RWPE1 (cell line): ENCODE measurements at regions not wholly inside any gene's neighbourhood (a gene's known extent, or its start where the extent isn't known, plus 50 kb on each side); places are given as distances from the start of the nearest gene placed in this dataset.

ENCODE experiments used
- CTCF ChIA-PET: fragments of 350-600 bp; sonication (Branson Sonifier 250); formaldehyde crosslinking; extraction: SDS; loops from one replicate; lab custom pipeline; 2021; lab: Yijun Ruan, JAX
- POLR2A ChIA-PET: fragments of 400-600 bp; formaldehyde crosslinking; extraction: SDS; loops from one replicate; lab custom pipeline; 2020; ENCODE audit warnings: antibody characterized with exemption; ENCODE audit not compliant: low non-redundant PET; lab: Yijun Ruan, JAX
- DNase-seq: peaks from one replicate; pipeline ENCODE4 v3.0.0; 2012; ENCODE audit warnings: low spot score
- H3K27ac ChIP-seq: fragments of 450-650 bp; 2 replicates; pipeline ENCODE4 v1.5.1; 2017
- TF ChIP-seq, protein P1 (sequence below): fragments of 450-650 bp; conservative IDR thresholded peaks from 2 replicates; pipeline ENCODE4 v1.5.1; 2017; ENCODE audit warnings: low read depth, mild to moderate bottlenecking

DNA sequence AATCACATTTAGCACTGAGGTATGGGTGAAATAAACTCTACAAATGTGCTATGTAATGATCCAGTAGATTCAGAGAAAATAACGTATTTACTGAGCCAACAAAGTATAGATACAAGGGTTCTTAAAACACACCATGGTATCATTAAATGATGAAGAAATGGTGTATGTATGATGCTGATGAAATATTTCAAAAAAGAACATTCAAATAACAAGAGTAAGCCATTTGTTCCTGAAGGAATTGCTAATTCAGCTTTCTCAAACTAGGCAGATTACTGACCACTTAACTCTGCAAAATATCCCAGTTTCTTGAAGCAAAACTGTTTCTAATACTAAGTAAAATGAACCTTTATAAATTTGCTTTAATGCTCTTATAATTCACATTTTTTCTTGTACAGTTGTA is 97.6 kb upstream of the IFNE start:
- ChIA-PET POLR2A (no interaction called here), CTCF (no interaction called here)
- DNase-seq, result no peak
- H3K27ac ChIP-seq, result no peak overlapping the region
- TF ChIP-seq, protein P1, sequence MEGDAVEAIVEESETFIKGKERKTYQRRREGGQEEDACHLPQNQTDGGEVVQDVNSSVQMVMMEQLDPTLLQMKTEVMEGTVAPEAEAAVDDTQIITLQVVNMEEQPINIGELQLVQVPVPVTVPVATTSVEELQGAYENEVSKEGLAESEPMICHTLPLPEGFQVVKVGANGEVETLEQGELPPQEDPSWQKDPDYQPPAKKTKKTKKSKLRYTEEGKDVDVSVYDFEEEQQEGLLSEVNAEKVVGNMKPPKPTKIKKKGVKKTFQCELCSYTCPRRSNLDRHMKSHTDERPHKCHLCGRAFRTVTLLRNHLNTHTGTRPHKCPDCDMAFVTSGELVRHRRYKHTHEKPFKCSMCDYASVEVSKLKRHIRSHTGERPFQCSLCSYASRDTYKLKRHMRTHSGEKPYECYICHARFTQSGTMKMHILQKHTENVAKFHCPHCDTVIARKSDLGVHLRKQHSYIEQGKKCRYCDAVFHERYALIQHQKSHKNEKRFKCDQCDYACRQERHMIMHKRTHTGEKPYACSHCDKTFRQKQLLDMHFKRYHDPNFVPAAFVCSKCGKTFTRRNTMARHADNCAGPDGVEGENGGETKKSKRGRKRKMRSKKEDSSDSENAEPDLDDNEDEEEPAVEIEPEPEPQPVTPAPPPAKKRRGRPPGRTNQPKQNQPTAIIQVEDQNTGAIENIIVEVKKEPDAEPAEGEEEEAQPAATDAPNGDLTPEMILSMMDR, result no peak

DNA sequence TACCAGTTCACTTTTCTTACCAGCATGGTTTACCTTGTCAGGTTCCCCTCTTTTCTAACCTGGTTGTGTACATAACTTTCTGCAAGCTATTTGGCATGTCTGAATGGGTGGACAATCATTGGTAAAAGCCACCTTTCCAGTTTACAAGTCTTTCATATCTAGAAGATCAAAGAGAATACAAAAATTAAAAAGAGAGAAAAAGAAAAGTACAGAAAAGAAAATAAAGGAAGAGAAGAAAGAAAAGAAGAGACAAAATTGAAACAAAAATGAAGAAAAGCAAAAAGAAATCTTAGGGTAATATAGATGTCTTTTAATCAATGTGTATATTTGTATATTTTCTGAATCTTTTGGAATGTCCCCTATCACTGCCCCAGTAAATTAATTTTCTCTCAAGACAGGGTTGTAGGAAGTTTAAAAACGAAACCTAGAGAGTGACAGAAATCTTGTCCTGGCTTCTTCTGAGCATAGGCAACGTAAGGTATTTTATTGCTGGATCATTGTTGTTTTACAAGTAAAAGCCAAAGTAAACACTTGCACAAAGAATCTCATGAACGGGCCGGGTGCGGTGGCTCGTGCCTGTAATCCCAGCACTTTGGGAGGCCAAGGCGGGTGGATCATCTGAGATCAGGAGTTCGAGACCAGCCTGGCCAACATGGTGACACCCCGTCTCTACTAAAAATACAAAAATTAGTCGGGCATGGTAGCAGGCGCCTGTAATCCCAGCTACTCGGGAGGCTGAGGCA is 98.7 kb upstream of the IFNE start:
- POLR2A ChIA-PET, result no interaction called here
- no peak for DNase-seq
- CTCF ChIA-PET, result no interaction called here
- TF ChIP-seq, protein P1, result no peak
- peak overlapping the region; percentile 84 for H3K27ac ChIP-seq

DNA sequence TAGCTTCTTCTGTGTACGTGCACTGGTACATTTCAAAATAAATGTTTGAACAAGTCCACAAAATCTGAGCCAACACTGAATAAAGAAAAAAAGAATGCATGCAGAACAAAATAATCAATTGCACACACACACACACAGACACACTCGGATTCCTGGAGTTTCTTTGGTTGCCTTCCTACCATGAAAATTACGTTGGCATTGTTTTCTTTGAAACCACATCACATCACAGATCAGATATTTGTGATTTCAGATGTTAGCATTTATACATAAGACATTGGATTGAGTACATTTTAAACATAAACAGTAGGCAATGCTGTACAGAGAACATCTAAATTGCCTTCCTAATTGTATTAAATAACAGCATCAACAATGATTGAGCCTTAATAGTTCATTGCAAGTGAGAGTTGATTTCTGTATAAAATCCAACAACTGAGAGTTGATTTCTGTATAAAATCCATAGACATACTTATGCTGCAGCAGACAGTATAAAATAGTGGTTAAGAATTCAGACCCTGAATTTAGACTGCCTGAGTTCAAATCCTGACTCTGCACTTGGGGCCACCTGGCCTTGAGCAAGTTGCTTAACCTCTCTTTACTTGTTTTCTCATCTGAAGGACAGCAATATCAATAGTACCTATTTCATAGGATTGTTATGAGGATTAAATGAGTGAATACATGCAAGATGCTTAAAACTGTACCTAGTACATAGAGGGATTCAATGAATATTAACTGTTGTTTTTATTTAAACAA is 101.7 kb upstream of the IFNE start:
- ChIA-PET CTCF (interaction anchor here (0.6 to 1.5 kb wide), 2 partner anchors 8 to 187 kb away, joined by 4 to 7 read pairs; no protein-coding TSS in a partner anchor), POLR2A (no interaction called here)
- DNase-seq, result no peak
- no peak overlapping the region for H3K27ac ChIP-seq
- TF ChIP-seq, protein P1, result no peak

DNA sequence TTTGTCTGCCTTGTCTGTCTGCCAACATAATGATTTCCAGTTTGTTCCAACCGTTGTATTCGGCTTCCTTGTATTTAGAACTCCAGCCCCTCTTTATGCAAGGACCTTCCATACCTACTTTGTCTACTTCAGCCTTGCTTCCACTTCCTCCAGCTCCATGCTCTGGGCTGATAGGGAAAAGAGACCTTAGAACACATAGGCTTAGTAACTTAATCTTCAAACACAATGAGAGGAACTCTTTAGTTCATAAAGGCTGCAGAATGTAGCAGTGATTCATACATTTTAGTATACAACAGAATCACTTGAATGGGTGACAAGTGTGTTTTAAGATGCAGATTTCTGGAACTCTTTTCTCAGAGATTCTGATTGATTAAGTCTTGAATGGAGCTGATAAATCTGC is 102.8 kb upstream of the IFNE start:
- H3K27ac ChIP-seq, result no peak overlapping the region
- DNase-seq, result no peak
- ChIA-PET POLR2A (interaction anchor here (1.5 kb wide), 1 partner anchor 99 kb away, joined by 3 read pairs; no protein-coding TSS in a partner anchor), CTCF (interaction anchor here (0.7 to 1.5 kb wide), 2 partner anchors 8 to 9 kb away, joined by 3 to 4 read pairs; no protein-coding TSS in a partner anchor)
- TF ChIP-seq, protein P1, result no peak

DNA sequence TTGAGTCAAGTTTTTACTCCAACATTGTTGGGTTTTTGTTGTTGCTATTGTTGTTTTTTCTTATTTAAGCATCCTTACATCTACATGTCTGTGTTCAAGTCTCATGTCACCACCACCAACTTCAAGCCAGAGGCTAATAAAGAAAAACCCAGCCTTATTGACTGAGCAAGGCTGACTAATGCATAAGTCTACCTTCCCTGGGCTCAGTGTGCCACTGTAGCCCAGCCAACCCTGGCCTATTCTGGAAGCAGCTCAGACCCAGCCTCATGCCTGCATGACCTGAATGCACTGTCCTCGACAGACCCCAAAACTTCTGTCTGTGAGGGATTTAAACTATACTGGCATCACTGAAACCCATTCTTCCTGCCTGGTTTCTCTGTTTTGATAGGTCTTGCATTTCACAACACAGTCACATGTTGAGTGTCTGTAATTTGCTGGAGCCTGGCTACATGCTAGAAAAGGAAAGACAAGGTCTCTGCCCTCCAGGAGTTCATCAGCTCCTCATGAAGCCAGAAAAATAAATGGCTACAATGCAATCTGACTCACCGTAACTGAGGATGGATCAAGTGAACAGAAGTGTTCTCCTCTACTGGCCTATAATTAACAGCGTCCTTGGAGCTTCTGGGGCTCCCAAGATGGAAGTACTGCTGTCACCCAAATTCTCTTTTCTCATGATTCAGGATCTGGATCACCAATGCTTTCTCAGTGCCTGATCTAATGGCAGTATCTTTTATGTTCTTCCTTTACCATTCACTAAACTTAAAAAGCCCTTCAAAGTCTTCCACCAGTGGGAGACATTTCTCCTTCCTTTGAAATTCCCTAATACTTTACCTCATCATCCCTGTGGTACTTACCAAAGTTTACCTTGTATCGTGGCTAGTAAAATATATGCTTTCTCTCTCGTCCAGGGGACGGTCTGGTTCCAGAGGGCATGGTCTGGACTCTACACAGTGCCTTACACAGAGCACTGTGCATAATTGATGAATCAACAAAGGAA is 103.9 kb upstream of the IFNE start:
- DNase-seq, result no peak
- ChIA-PET CTCF (interaction anchor here (0.5 to 1.0 kb wide), 4 partner anchors 15 to 481 kb away, joined by 3 to 5 read pairs (median 3); no protein-coding TSS in a partner anchor), POLR2A (interaction anchor here (1.5 kb wide), 1 partner anchor 98 kb away, joined by 3 read pairs; no protein-coding TSS in a partner anchor)
- peak overlapping the region; percentile 33; the same call in 1 of the 2 replicates for H3K27ac ChIP-seq
- TF ChIP-seq, protein P1, result peak; percentile 31; the same call in 1 of the 2 replicates
